ENCODE measurements at regions not wholly inside any gene's neighbourhood (a gene's known extent, or its start where the extent isn't known, plus 50 kb on each side); places are given as distances from the start of the nearest gene placed in this dataset.

DNA sequence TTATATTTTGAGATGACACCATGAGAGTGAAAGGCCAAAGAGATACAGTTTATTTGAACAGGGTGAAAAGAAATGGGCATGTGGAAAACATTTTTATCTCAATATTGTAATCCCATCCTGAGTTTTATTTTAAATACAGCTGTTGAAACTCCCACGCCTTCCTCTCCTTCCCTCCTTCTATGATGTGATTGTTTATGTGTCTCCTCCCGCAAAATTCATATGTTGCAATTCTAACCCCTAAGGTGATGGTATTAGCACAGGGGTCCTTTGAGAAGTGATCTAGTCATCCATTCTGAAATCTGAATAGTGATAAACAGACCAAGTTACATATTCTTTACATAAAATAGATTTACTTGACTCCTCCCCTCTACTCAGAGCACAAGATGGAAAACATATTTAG is 1275.4 kb upstream of the C9orf72 start:
- H3K9ac ChIP-seq (ENCODE audit: low read length), result no peak overlapping the region
- H3K36me3 ChIP-seq (ENCODE audit: insufficient read depth, low read length), result no peaks in the 10 kb centered on the region
- H3F3A ChIP-seq (ENCODE audit: insufficient read depth, low read length), result no peaks in the 10 kb centered on the region
- H3K27ac ChIP-seq (ENCODE audit: low read depth, low read length, poor library complexity, severe bottlenecking), result no peak overlapping the region
- no peaks in the 10 kb centered on the region for H3K9me2 ChIP-seq (ENCODE audit: low read depth, low read length)
- no peak overlapping the region for H2AFZ ChIP-seq (ENCODE audit: low read length)
- H3K9me3 ChIP-seq (ENCODE audit: low read length), result no peaks in the 10 kb centered on the region
- no peaks in the 10 kb centered on the region for H4K20me1 ChIP-seq (ENCODE audit: insufficient read depth, low read length)
- H3K4me1 ChIP-seq (ENCODE audit: insufficient read depth, low read length, severe bottlenecking), result no peaks in the 10 kb centered on the region
- H3K4me2 ChIP-seq (ENCODE audit: low read length), result no peak overlapping the region
- TF ChIP-seq, protein P1, sequence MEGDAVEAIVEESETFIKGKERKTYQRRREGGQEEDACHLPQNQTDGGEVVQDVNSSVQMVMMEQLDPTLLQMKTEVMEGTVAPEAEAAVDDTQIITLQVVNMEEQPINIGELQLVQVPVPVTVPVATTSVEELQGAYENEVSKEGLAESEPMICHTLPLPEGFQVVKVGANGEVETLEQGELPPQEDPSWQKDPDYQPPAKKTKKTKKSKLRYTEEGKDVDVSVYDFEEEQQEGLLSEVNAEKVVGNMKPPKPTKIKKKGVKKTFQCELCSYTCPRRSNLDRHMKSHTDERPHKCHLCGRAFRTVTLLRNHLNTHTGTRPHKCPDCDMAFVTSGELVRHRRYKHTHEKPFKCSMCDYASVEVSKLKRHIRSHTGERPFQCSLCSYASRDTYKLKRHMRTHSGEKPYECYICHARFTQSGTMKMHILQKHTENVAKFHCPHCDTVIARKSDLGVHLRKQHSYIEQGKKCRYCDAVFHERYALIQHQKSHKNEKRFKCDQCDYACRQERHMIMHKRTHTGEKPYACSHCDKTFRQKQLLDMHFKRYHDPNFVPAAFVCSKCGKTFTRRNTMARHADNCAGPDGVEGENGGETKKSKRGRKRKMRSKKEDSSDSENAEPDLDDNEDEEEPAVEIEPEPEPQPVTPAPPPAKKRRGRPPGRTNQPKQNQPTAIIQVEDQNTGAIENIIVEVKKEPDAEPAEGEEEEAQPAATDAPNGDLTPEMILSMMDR (IDR thresholded peaks at IDR 0.05; ENCODE audit: low read length), result no peak
- TF ChIP-seq EZH2 (IDR thresholded peaks at IDR 0.05; ENCODE audit: borderline replicate concordance, low read length), result no peak
- no peaks in the 10 kb centered on the region for H3K79me2 ChIP-seq (ENCODE audit: insufficient read depth, low read length)
- no peaks in the 10 kb centered on the region for H3K27me3 ChIP-seq (ENCODE audit: insufficient read depth, low read length)
- H3K4me3 ChIP-seq (ENCODE audit: low read depth, low read length, poor library complexity, severe bottlenecking), result no peak overlapping the region

DNA sequence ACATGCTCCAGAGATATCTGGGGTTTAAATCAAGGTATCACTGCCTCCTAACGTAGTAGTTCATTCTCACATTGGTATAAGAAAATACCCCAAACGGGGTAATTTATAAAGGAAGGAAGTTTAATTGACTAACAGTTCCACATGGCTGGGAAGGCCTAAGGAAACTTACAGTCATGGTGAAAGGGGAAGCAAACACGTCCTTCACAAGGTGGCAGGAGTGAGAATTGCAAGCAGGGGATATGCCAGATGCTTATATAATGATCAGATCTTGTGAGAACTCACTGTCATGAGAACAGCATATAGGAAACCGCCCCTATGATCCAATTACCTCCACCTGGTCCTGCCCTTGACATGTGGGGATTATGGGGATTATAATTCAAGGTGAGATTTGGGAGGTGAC is 1280.2 kb upstream of the C9orf72 start:
- no peaks in the 10 kb centered on the region for H3F3A ChIP-seq (ENCODE audit: insufficient read depth, low read length)

DNA sequence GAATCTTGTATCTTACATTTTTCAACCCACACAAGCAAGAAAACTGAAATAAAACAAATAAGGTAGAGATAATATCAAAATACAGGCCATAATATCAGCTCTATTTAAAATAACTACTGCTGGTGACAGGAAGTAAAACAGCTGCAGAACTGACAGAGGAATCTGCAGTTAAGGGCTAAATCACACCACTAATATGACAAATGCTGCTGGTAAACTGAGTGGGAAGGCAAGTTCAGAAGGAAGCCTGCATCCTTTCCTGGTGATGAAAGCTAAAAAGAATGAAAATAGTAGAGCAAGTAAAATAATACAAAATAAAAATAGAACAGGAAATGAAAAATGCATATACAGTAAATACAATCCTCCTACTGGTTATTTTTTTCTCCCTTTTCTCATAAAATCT is 1293.7 kb upstream of the C9orf72 start:
- H3F3A ChIP-seq (ENCODE audit: insufficient read depth, low read length), result no peaks in the 10 kb centered on the region
- no peaks in the 10 kb centered on the region for H3K27me3 ChIP-seq (ENCODE audit: insufficient read depth, low read length)
- no peaks in the 10 kb centered on the region for H3K9me3 ChIP-seq (ENCODE audit: low read length)
- H3K4me2 ChIP-seq (ENCODE audit: low read length), result no peak overlapping the region
- TF ChIP-seq EZH2 (IDR thresholded peaks at IDR 0.05; ENCODE audit: borderline replicate concordance, low read length), result no peak
- TF ChIP-seq, protein P1 (IDR thresholded peaks at IDR 0.05; ENCODE audit: low read length), result no peak
- 0 out of 2 replicates have a peak overlapping the region, but pooled peaks have one; percentile 21 for H2AFZ ChIP-seq (ENCODE audit: low read length)
- H3K36me3 ChIP-seq (ENCODE audit: insufficient read depth, low read length), result no peaks in the 10 kb centered on the region
- H3K79me2 ChIP-seq (ENCODE audit: insufficient read depth, low read length), result no peaks in the 10 kb centered on the region
- H3K4me1 ChIP-seq (ENCODE audit: insufficient read depth, low read length, severe bottlenecking), result peaks cover 27% of the 10 kb centered on the region
- H3K4me3 ChIP-seq (ENCODE audit: low read depth, low read length, poor library complexity, severe bottlenecking), result no peak overlapping the region
- no peak overlapping the region for H3K9ac ChIP-seq (ENCODE audit: low read length)
- H4K20me1 ChIP-seq (ENCODE audit: insufficient read depth, low read length), result no peaks in the 10 kb centered on the region
- H3K9me2 ChIP-seq (ENCODE audit: low read depth, low read length), result no peaks in the 10 kb centered on the region
- H3K27ac ChIP-seq (ENCODE audit: low read depth, low read length, poor library complexity, severe bottlenecking), result peak overlapping the region; percentile 41

More for the DNA sequence above, 1280.2 kb upstream of the C9orf72 start:
- no peak overlapping the region for H3K27ac ChIP-seq (ENCODE audit: low read depth, low read length, poor library complexity, severe bottlenecking)
- H3K4me3 ChIP-seq (ENCODE audit: low read depth, low read length, poor library complexity, severe bottlenecking), result no peak overlapping the region
- H3K4me2 ChIP-seq (ENCODE audit: low read length), result no peak overlapping the region
- no peaks in the 10 kb centered on the region for H3K9me3 ChIP-seq (ENCODE audit: low read length)
- H3K36me3 ChIP-seq (ENCODE audit: insufficient read depth, low read length), result no peaks in the 10 kb centered on the region
- H3K27me3 ChIP-seq (ENCODE audit: insufficient read depth, low read length), result no peaks in the 10 kb centered on the region
- H3K4me1 ChIP-seq (ENCODE audit: insufficient read depth, low read length, severe bottlenecking), result no peaks in the 10 kb centered on the region
- H3K79me2 ChIP-seq (ENCODE audit: insufficient read depth, low read length), result no peaks in the 10 kb centered on the region
- TF ChIP-seq EZH2 (IDR thresholded peaks at IDR 0.05; ENCODE audit: borderline replicate concordance, low read length), result no peak
- TF ChIP-seq, protein P1 (IDR thresholded peaks at IDR 0.05; ENCODE audit: low read length), result no peak
- H2AFZ ChIP-seq (ENCODE audit: low read length), result no peak overlapping the region
- no peaks in the 10 kb centered on the region for H4K20me1 ChIP-seq (ENCODE audit: insufficient read depth, low read length)
- no peak overlapping the region for H3K9ac ChIP-seq (ENCODE audit: low read length)
- H3K9me2 ChIP-seq (ENCODE audit: low read depth, low read length), result no peaks in the 10 kb centered on the region
